GM18499 (cell line): ENCODE measurements at regions not wholly inside any gene's neighbourhood (a gene's known extent, or its start where the extent isn't known, plus 50 kb on each side); places are given as distances from the start of the nearest gene placed in this dataset.
"Not testable (repeated sequence)": the region's sequence is repeated elsewhere in the genome, so short reads cannot be mapped to it uniquely, and the experiment has no call there.

ENCODE experiments used
- ATAC-seq: cut with Tn5 transposase; IDR thresholded peaks from one replicate; pipeline ENCODE4 v1.9.1; 2021; ENCODE audit warnings: moderate number of reproducible peaks; ENCODE audit not compliant: insufficient read depth, unreplicated experiment

GRCh38 chr10:63675171-63675570, 154.0 kb downstream of the REEP3 start:
- ATAC-seq, result no peak

GRCh38 chr10:63677001-63677400, 155.8 kb downstream of the REEP3 start:
- no peak for ATAC-seq

- ATAC-seq, result not testable (repeated sequence)
Observed at GRCh38 chr10:63680545-63680944, 159.3 kb downstream of the REEP3 start.

GRCh38 chr10:63681993-63682697, 160.9 kb downstream of the REEP3 start:
- no peak for ATAC-seq

- not testable (repeated sequence) for ATAC-seq
Observed at GRCh38 chr10:63682698-63683052, 161.5 kb downstream of the REEP3 start.

GRCh38 chr10:63683223-63683622, 162.0 kb downstream of the REEP3 start:
- no peak for ATAC-seq

GRCh38 chr10:63683686-63684085, 162.5 kb downstream of the REEP3 start:
- ATAC-seq, result no peak

GRCh38 chr10:63684257-63684936, 163.2 kb downstream of the REEP3 start:
- no peak for ATAC-seq

- no peak for ATAC-seq
Observed at GRCh38 chr10:63689768-63690167, 168.6 kb downstream of the REEP3 start.

- no peak for ATAC-seq
Observed at GRCh38 chr10:63692220-63692896, 171.2 kb downstream of the REEP3 start.

- ATAC-seq, result not testable (repeated sequence)
Observed at GRCh38 chr10:63693021-63693420, 171.8 kb downstream of the REEP3 start.

- no peak for ATAC-seq
Observed at GRCh38 chr10:63696205-63696604, 175.0 kb downstream of the REEP3 start.

- ATAC-seq, result no peak
Observed at GRCh38 chr10:63697956-63698786, 177.0 kb downstream of the REEP3 start.

GRCh38 chr10:63698787-63699150, 177.6 kb downstream of the REEP3 start:
- ATAC-seq, result no peak

GRCh38 chr10:63699785-63700613, 178.8 kb downstream of the REEP3 start:
- ATAC-seq, result no peak

- ATAC-seq, result no peak
Observed at GRCh38 chr10:63700631-63701156, 179.5 kb downstream of the REEP3 start.

- no peak for ATAC-seq
Observed at GRCh38 chr10:63702092-63702491, 180.9 kb downstream of the REEP3 start.

- ATAC-seq, result no peak
Observed at GRCh38 chr10:63703113-63703670, 182.0 kb downstream of the REEP3 start.

GRCh38 chr10:63703740-63704345, 182.6 kb downstream of the REEP3 start:
- ATAC-seq, result no peak
